IMR-90 (cell line): ENCODE measurements at regions not wholly inside any gene's neighbourhood (a gene's known extent, or its start where the extent isn't known, plus 50 kb on each side); places are given as distances from the start of the nearest gene placed in this dataset.

Experiments
- ATAC-seq: fragments of 200-7000 bp; cut with Tn5 transposase; 2 replicates; pipeline ENCODE4 v1.9.1; 2020; ENCODE audit warnings: low read depth, mild to moderate bottlenecking, moderate library complexity
- BruUV-seq: library from RNA; stranded (reverse); fragments of 400-500 nt; replicated peaks from 2 replicates; lab custom pipeline; 2021; lab: Mats Ljungman, UMichigan
- CTCF ChIA-PET: fragments of 300-600 bp; formaldehyde crosslinking; extraction: SDS; loops from one replicate; lab custom pipeline; 2021; ENCODE audit warnings: antibody characterized with exemption; lab: Yijun Ruan, JAX
- POLR2A ChIA-PET: fragments of 300-600 bp; sonication (Branson Sonifier 250); formaldehyde crosslinking; loops from one replicate; lab custom pipeline; 2022; ENCODE audit warnings: antibody characterized with exemption; ENCODE audit not compliant: unreplicated experiment; lab: Charles Lee
- DNase-seq: peaks from one replicate; pipeline ENCODE4 v3.0.0; 2013
- H2AFZ ChIP-seq: replicated peaks from 2 replicates; pipeline ENCODE3; 2013; ENCODE audit warnings: low read length, mild to moderate bottlenecking; ENCODE audit not compliant: poor library complexity
- H2AK5ac ChIP-seq: 2 replicates; pipeline ENCODE4 v1.6.1; 2013; ENCODE audit warnings: low read depth, low read length, inconsistent platforms
- H2AK9ac ChIP-seq: replicated peaks from 2 replicates; pipeline ENCODE3; 2013; ENCODE audit warnings: mild to moderate bottlenecking, low read depth, low read length, moderate library complexity; ENCODE audit not compliant: poor library complexity
- H2BK120ac ChIP-seq: 2 replicates; pipeline ENCODE4 v1.6.1; 2013; ENCODE audit warnings: low read depth, low read length, inconsistent platforms
- H2BK15ac ChIP-seq: 3 replicates; pipeline ENCODE4 v1.6.1; 2013; ENCODE audit warnings: low read depth, low read length, inconsistent platforms
- H2BK20ac ChIP-seq: 2 replicates; pipeline ENCODE4 v1.6.1; 2013; ENCODE audit warnings: low read depth, mild to moderate bottlenecking, inconsistent platforms, low read length, moderate library complexity
- H2BK5ac ChIP-seq: 2 replicates; pipeline ENCODE4 v1.6.1; 2013; ENCODE audit warnings: mild to moderate bottlenecking, low read depth, low read length, inconsistent platforms; ENCODE audit not compliant: poor library complexity, severe bottlenecking
- H3K14ac ChIP-seq: replicated peaks from 2 replicates; pipeline ENCODE4 v1.6.1; 2013; ENCODE audit warnings: low read depth, low read length, inconsistent platforms
- H3K18ac ChIP-seq: 2 replicates; pipeline ENCODE4 v1.6.1; 2013; ENCODE audit warnings: low read depth, low read length, control low read depth
- H3K23ac ChIP-seq: 2 replicates; pipeline ENCODE4 v1.6.1; 2013; ENCODE audit warnings: low read depth, low read length, inconsistent platforms
- H3K27ac ChIP-seq: 2 replicates; pipeline ENCODE4 v1.5.1; 2013; ENCODE audit warnings: mild to moderate bottlenecking, control low read depth, low read length; ENCODE audit not compliant: insufficient read depth
- H3K27me3 ChIP-seq: 2 replicates; pipeline ENCODE4 v1.6.1; 2013; ENCODE audit warnings: low read length; ENCODE audit not compliant: control insufficient read depth, insufficient read depth
- H3K36me3 ChIP-seq: 2 replicates; pipeline ENCODE4 v1.6.1; 2013; ENCODE audit warnings: low read length, mixed read lengths; ENCODE audit not compliant: control insufficient read depth, insufficient read depth
- H3K4ac ChIP-seq: 2 replicates; pipeline ENCODE4 v1.6.1; 2013; ENCODE audit warnings: low read depth, low read length, inconsistent platforms
- H3K4me1 ChIP-seq: 2 replicates; pipeline ENCODE4 v1.6.1; 2013; ENCODE audit warnings: low read length, mixed read lengths; ENCODE audit not compliant: control insufficient read depth, insufficient read depth
- H3K4me2 ChIP-seq: 2 replicates; pipeline ENCODE4 v1.6.1; 2013; ENCODE audit warnings: low read depth, mild to moderate bottlenecking, control low read depth, low read length, moderate library complexity
- H3K4me3 ChIP-seq: 2 replicates; pipeline ENCODE4 v1.5.1; 2013; ENCODE audit warnings: low read depth, mild to moderate bottlenecking, control low read depth, low read length, moderate library complexity; ENCODE audit not compliant: insufficient read depth
- H3K56ac ChIP-seq: 2 replicates; pipeline ENCODE4 v1.6.1; 2013; ENCODE audit warnings: low read length, inconsistent platforms; ENCODE audit not compliant: insufficient read depth; ENCODE audit errors: extremely low read depth
- H3K79me1 ChIP-seq, 2 experiments: 2 replicates each; pipeline ENCODE4 v1.6.1; 2013; ENCODE audit warnings: low read length in 2 of 2, inconsistent platforms in 1 of 2, low read depth in 1 of 2
- H3K9ac ChIP-seq: 2 replicates; pipeline ENCODE4 v1.6.1; 2013; ENCODE audit warnings: low read depth, low read length, control low read depth
- H3K9me1 ChIP-seq: 2 replicates; pipeline ENCODE4 v1.6.1; 2013; ENCODE audit warnings: low read length, inconsistent platforms; ENCODE audit not compliant: insufficient read depth
- H3K9me3 ChIP-seq: 2 replicates; pipeline ENCODE4 v1.6.1; 2013; ENCODE audit warnings: low read length; ENCODE audit not compliant: control insufficient read depth, insufficient read depth
- H4K20me1 ChIP-seq: 2 replicates; pipeline ENCODE4 v1.6.1; 2013; ENCODE audit warnings: low read length, inconsistent platforms; ENCODE audit not compliant: insufficient read depth
- H4K5ac ChIP-seq: 2 replicates; pipeline ENCODE4 v1.6.1; 2013; ENCODE audit warnings: mild to moderate bottlenecking, low read depth, low read length, control low read depth
- H4K8ac ChIP-seq, 2 experiments: 2 replicates each; pipeline ENCODE4 v1.6.1; 2013; ENCODE audit warnings: low read depth in 2 of 2, low read length in 2 of 2, control low read depth in 1 of 2, inconsistent platforms in 1 of 2
- H4K91ac ChIP-seq: 2 replicates; pipeline ENCODE4 v1.6.1; 2013; ENCODE audit warnings: low read depth, low read length, inconsistent platforms; ENCODE audit not compliant: insufficient read depth
- BHLHE40 ChIP-seq: fragments of 150-350 bp; IDR thresholded peaks from 2 replicates; pipeline ENCODE4 v1.6.1; 2016; ENCODE audit warnings: mild to moderate bottlenecking, low read depth, low read length
- POLR2A ChIP-seq: IDR thresholded peaks from 2 replicates; pipeline ENCODE4 v1.6.1; 2012; ENCODE audit warnings: mild to moderate bottlenecking, low read depth, low read length
- RAD21 ChIP-seq: IDR thresholded peaks from 2 replicates; pipeline ENCODE4 v1.6.1; 2012; ENCODE audit warnings: low read length, improper control_type of control experiment
- USF2 ChIP-seq: fragments of 150-350 bp; IDR thresholded peaks from 2 replicates; pipeline ENCODE4 v1.6.1; 2017; ENCODE audit warnings: mild to moderate bottlenecking, antibody characterized with exemption, low read length, low read depth
- WGBS, 2 experiments: methylation state at CpG; one replicate each; pipeline versions ENCODE4 v1.1.5 to v1.1.7; 2013; ENCODE audit warnings: missing lambda C conversion rate in 2 of 2; ENCODE audit not compliant: insufficient read length in 1 of 2; ENCODE audit errors: extremely low coverage in 2 of 2; 5-methylcytosine and 5-hydroxymethylcytosine counted together
- dilution Hi-C: fragments of 300-500 bp; cut with HindIII; formaldehyde crosslinking; loops from one replicate; pipeline ENCODE4 v1.14.3; 2018; ENCODE audit warnings: low sequenced_read_pairs; ENCODE audit not compliant: unreplicated experiment
- in situ Hi-C: fragments of 300-500 bp; cut with MboI; formaldehyde crosslinking; loops from 3 replicates; pipeline ENCODE4 v1.14.3; 2019; ENCODE audit warnings: low sequenced_read_pairs, inconsistent platforms, mixed read lengths
- intact Hi-C: fragments of 100-400 bp; cut with micrococcal nuclease; formaldehyde crosslinking; loops from 2 replicates; pipeline ENCODE4 v1.10.0; 2022

GRCh38 chr10:131429141-131429540 is 117.6 kb upstream of the TCERG1L start:
- H3K18ac ChIP-seq, result no peak overlapping the region
- POLR2A ChIA-PET, result no interaction called here
- TF ChIP-seq USF2, result no peak
- TF ChIP-seq BHLHE40, result no peak
- TF ChIP-seq RAD21, result no peak
- no peak for TF ChIP-seq POLR2A
- H3K4me2 ChIP-seq, result no peak overlapping the region
- H3K14ac ChIP-seq, result no peak overlapping the region
- CTCF ChIA-PET, result no interaction called here
- 0% methylated on average over 2 of the region's 5 CpGs; no CpG with 5 or more reads in 1 of the 2 experiments for WGBS, 2 experiments
- in situ Hi-C loops, result no loop called here
- no peak overlapping the region for H2BK15ac ChIP-seq
- no peak overlapping the region for H3K4me3 ChIP-seq
- no peak for ATAC-seq
- H2AFZ ChIP-seq, result no peak overlapping the region
- H3K9ac ChIP-seq, result no peak overlapping the region
- intact Hi-C loops, result no loop called here
- no peak overlapping the region for H3K4ac ChIP-seq
- H3K27ac ChIP-seq, result no peak overlapping the region
- no peak overlapping the region for H2BK120ac ChIP-seq
- no peaks in the 10 kb centered on the region for H4K20me1 ChIP-seq
- H3K56ac ChIP-seq, result no peak overlapping the region
- H2BK5ac ChIP-seq, result no peak overlapping the region
- no peaks in the 10 kb centered on the region for H3K79me1 ChIP-seq
- H3K36me3 ChIP-seq, result no peaks in the 10 kb centered on the region
- no peak overlapping the region for H2AK5ac ChIP-seq
- no peaks in the 10 kb centered on the region for H3K4me1 ChIP-seq
- dilution Hi-C loops, result no loop called here
- no peak overlapping the region for H4K5ac ChIP-seq
- DNase-seq, result no peak
- H4K91ac ChIP-seq, result no peak overlapping the region
- no TSS peak for BruUV-seq
- no peak overlapping the region for H4K8ac ChIP-seq
- no peaks in the 10 kb centered on the region for H3K27me3 ChIP-seq
- peaks cover 63% of the 10 kb centered on the region for H3K9me3 ChIP-seq
- no peak overlapping the region for H3K23ac ChIP-seq
- H2AK9ac ChIP-seq, result no peak overlapping the region
- H3K9me1 ChIP-seq, result no peaks in the 10 kb centered on the region
- no peak overlapping the region for H2BK20ac ChIP-seq
